HepG2 (cell line): ENCODE measurements at regions not wholly inside any gene's neighbourhood (a gene's known extent, or its start where the extent isn't known, plus 50 kb on each side); places are given as distances from the start of the nearest gene placed in this dataset.

ENCODE experiments used
- ATAC-seq: fragments of 200-7000 bp; cut with Tn5 transposase; 3 replicates; pipeline ENCODE4 v1.9.1; 2020; ENCODE audit warnings: mild to moderate bottlenecking, moderate library complexity
- BruUV-seq: library from RNA; stranded (reverse); fragments of 400-500 nt; replicated peaks from 2 replicates; lab custom pipeline; 2021; lab: Mats Ljungman, UMichigan
- CTCF ChIA-PET: fragments of 300-600 bp; formaldehyde crosslinking; extraction: SDS; loops from one replicate; lab custom pipeline; 2021; ENCODE audit warnings: low total read pairs, inconsistent platforms, low intra/inter-chr PET ratio; lab: Yijun Ruan, JAX
- POLR2A ChIA-PET: fragments of 350-600 bp; sonication (Branson Sonifier 250); formaldehyde crosslinking; loops from one replicate; lab custom pipeline; 2020; ENCODE audit warnings: antibody characterized with exemption, inconsistent platforms; lab: Yijun Ruan, JAX
- DNase-seq: peaks from one replicate; pipeline ENCODE4 v3.0.0-alpha.2; 2015; ENCODE audit warnings: low spot score
- FAIRE-seq: peaks from 3 replicates; lab custom pipeline; 2011; peaks lifted over from hg19 to GRCh38; lab: Jason Lieb, UNC
- H2AFZ ChIP-seq: one replicate; pipeline ENCODE4 v1.6.1; 2011; ENCODE audit warnings: low read length, inconsistent platforms
- H3K27ac ChIP-seq: fragments of 300-600 bp; 3 replicates; pipeline ENCODE4 v1.8.0; 2011; ENCODE audit warnings: mixed run types, mild to moderate bottlenecking, mixed read lengths, low read length, inconsistent platforms; ENCODE audit not compliant: insufficient read depth; ENCODE audit errors: extremely low read length
- H3K27me3 ChIP-seq, 2 experiments: fragments of 200-600 bp in 1 of 2; 2 replicates in 1 of 2; 3 replicates in 1 of 2; pipeline versions ENCODE4 v1.6.0 to v1.8.0; 2011; ENCODE audit warnings: low read length in 2 of 2, mild to moderate bottlenecking in 2 of 2, moderate library complexity in 2 of 2, inconsistent platforms in 1 of 2; ENCODE audit not compliant: insufficient read depth in 2 of 2, control insufficient read depth in 1 of 2
- H3K36me3 ChIP-seq, 2 experiments: fragments of 200-600 bp in 1 of 2; replicated peaks in 1 of 2; 2 replicates in 1 of 2; 3 replicates in 1 of 2; pipeline versions ENCODE4 v1.5.1 to v1.8.0; 2011; ENCODE audit warnings: low read length in 2 of 2, inconsistent platforms in 1 of 2; ENCODE audit not compliant: insufficient read depth in 2 of 2, control insufficient read depth in 1 of 2
- H3K4me1 ChIP-seq: 2 replicates; pipeline ENCODE4 v1.5.1; 2012; ENCODE audit warnings: low read length, inconsistent platforms; ENCODE audit not compliant: insufficient read depth
- H3K4me2 ChIP-seq: 2 replicates; pipeline ENCODE4 v1.6.0; 2011; ENCODE audit warnings: low read depth, low read length, inconsistent platforms
- H3K4me3 ChIP-seq, 3 experiments: fragments of 200-600 bp in 1 of 3; sonication (generic), shearing (Covaris generic) in 1 of 3; replicated peaks in 1 of 3; 2 replicates each; pipeline ENCODE4 v1.5.1; 2011 to 2016; ENCODE audit warnings: low read length in 3 of 3, inconsistent platforms in 2 of 3, low read depth in 2 of 3, mild to moderate bottlenecking in 2 of 3, control low read depth in 1 of 3, mixed read lengths in 1 of 3; ENCODE audit not compliant: insufficient read depth in 1 of 3
- H3K79me2 ChIP-seq: one replicate; pipeline ENCODE4 v1.6.1; 2011; ENCODE audit warnings: low read length, inconsistent platforms; ENCODE audit not compliant: insufficient read depth
- H3K9ac ChIP-seq: 2 replicates; pipeline ENCODE4 v1.6.0; 2011; ENCODE audit warnings: mild to moderate bottlenecking, low read depth, low read length, inconsistent platforms; ENCODE audit not compliant: insufficient read depth
- H3K9me3 ChIP-seq: 2 replicates; pipeline ENCODE4 v1.5.1; 2012; ENCODE audit warnings: mild to moderate bottlenecking, low read length
- H4K20me1 ChIP-seq: 2 replicates; pipeline ENCODE4 v1.6.0; 2011; ENCODE audit warnings: inconsistent platforms, mild to moderate bottlenecking, low read length, moderate library complexity; ENCODE audit not compliant: insufficient read depth
- CEBPB ChIP-seq: IDR thresholded peaks from 2 replicates; pipeline ENCODE4 v1.6.1; 2011; ENCODE audit warnings: low read depth, low read length, improper control_type of control experiment, borderline replicate concordance
- HOXA3 ChIP-seq: sonication (generic); formaldehyde crosslinking; IDR thresholded peaks from 2 replicates; pipeline ENCODE4 v1.5.0; 2020; ENCODE audit warnings: missing genetic modification reagents
- PRPF4 ChIP-seq: fragments of 200-400 bp; formaldehyde crosslinking; IDR thresholded peaks from 2 replicates; pipeline ENCODE4 v1.6.1; 2016; ENCODE audit warnings: low read length, low read depth; ENCODE audit not compliant: poor library complexity, severe bottlenecking
- RCOR2 ChIP-seq: IDR thresholded peaks from 2 replicates; pipeline ENCODE4 v1.6.1; 2016; ENCODE audit warnings: missing biosample characterization, missing genetic modification reagents
- RFXANK ChIP-seq: IDR thresholded peaks from 2 replicates; pipeline ENCODE4 v1.6.1; 2016
- SMARCE1 ChIP-seq: fragments of 450-650 bp; IDR thresholded peaks from 2 replicates; pipeline ENCODE4 v1.6.1; 2017; ENCODE audit warnings: borderline replicate concordance
- ZNF558 ChIP-seq: sonication (generic); formaldehyde crosslinking; IDR thresholded peaks from 2 replicates; pipeline ENCODE4 v1.9.0; 2022; ENCODE audit warnings: mild to moderate bottlenecking, missing genetic modification reagents, borderline replicate concordance
- WGBS: methylation state at CpG from one replicate; pipeline ENCODE4 v1.1.6; 2017; ENCODE audit warnings: low lambda C conversion rate; 5-methylcytosine and 5-hydroxymethylcytosine counted together
- in situ Hi-C: cut with HindIII; loops from 2 replicates; pipeline ENCODE4 v1.10.0; 2017; ENCODE audit warnings: low pct_unique_long_range_greater_than_20kb; ENCODE audit not compliant: extremely low pct_ligation_motif_present
- intact Hi-C: fragments of 100-400 bp; cut with micrococcal nuclease; formaldehyde crosslinking; loops from one replicate; pipeline ENCODE4 v1.10.0; 2022; ENCODE audit not compliant: unreplicated experiment
- TF ChIP-seq, protein P1 (sequence below), 2 experiments: sonication (generic) in 1 of 2; formaldehyde crosslinking in 1 of 2; IDR thresholded peaks; 2 replicates each; pipeline versions ENCODE4 v1.4.0 to v1.6.1; 2018 to 2020; ENCODE audit warnings: missing genetic modification reagents in 2 of 2, borderline replicate concordance in 1 of 2, low read depth in 1 of 2, mild to moderate bottlenecking in 1 of 2, missing biosample characterization in 1 of 2
- TF ChIP-seq, protein P2 (sequence below): fragments of 450-650 bp; IDR thresholded peaks from 2 replicates; pipeline ENCODE4 v1.6.1; 2016
- TF ChIP-seq, protein P3 (sequence below): sonication (generic); formaldehyde crosslinking; IDR thresholded peaks from 2 replicates; pipeline ENCODE4 v1.5.1; 2020; ENCODE audit warnings: missing genetic modification reagents, mild to moderate bottlenecking, borderline replicate concordance

DNA sequence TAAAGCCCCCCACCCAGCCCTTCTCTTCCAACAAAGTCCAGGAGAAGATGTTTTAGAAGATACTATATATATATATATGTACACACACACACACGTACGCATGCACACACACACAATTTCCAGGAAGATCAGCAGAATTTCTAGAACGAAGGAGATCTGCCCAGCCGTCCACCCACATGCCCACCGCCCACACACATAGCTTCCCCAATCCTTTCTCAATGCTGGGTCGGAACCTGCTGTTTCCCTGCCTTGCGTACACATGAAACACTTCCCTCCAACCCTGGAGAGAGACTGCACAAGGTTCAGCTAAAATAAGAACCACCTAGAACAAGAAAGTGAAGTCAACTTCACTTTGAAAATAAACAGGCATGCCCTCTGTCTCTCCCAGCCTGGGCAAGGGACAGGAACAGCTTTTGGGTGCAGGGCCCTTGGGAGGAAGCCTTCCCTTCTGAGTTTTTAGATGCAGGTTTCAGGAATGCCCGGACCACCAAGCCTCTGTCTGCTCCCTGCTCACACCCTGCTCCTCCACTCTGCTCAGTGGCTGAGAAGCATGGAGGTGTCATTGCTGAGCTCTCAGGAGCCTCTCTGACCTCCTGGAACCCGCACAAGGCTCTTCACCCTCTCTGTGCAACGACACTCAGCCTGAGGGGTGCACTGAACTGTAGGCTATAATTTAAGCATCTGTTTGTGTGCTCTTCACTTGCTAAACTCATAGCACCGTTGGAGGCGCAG is 149.4 kb downstream of the C5orf15 start:
- no TSS peak for BruUV-seq
- ChIA-PET POLR2A (no interaction called here), CTCF (no interaction called here)
- DNase-seq, result no peak
- Histone ChIP-seq H3K27me3 (peaks cover 0 to 14% of the 10 kb centered on the region in 2 experiments; a peak in 3 of 5 replicates), H3K4me2 (no peak overlapping the region), H3K9ac (no peak overlapping the region), H4K20me1 (no peaks in the 10 kb centered on the region), H3K36me3 (no peaks in the 10 kb centered on the region), H2AFZ (no peak overlapping the region), H3K79me2 (no peaks in the 10 kb centered on the region), H3K4me1 (no peaks in the 10 kb centered on the region), H3K27ac (no peak overlapping the region), H3K9me3 (no peaks in the 10 kb centered on the region), H3K4me3 (no peak overlapping the region)
- in situ Hi-C loops, result no loop called here
- ATAC-seq, result no peak
- intact Hi-C loops, result no loop called here
- TF ChIP-seq PRPF4 (no peak), RCOR2 (CRISPR knock-in tag) (no peak), ZNF558 (CRISPR knock-in tag) (no peak), HOXA3 (no peak)
- TF ChIP-seq, protein P1, sequence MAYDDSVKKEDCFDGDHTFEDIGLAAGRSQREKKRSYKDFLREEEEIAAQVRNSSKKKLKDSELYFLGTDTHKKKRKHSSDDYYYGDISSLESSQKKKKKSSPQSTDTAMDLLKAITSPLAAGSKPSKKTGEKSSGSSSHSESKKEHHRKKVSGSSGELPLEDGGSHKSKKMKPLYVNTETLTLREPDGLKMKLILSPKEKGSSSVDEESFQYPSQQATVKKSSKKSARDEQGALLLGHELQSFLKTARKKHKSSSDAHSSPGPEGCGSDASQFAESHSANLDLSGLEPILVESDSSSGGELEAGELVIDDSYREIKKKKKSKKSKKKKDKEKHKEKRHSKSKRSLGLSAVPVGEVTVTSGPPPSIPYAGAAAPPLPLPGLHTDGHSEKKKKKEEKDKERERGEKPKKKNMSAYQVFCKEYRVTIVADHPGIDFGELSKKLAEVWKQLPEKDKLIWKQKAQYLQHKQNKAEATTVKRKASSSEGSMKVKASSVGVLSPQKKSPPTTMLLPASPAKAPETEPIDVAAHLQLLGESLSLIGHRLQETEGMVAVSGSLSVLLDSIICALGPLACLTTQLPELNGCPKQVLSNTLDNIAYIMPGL (CRISPR knock-in tag; IDR thresholded peaks at IDR 0.05; ENCODE audit: borderline replicate concordance in 1 of 2, low read depth in 1 of 2), result no peak
- FAIRE-seq, result no peak
- 42% methylated on average over 12 of the region's 12 CpGs for WGBS

DNA sequence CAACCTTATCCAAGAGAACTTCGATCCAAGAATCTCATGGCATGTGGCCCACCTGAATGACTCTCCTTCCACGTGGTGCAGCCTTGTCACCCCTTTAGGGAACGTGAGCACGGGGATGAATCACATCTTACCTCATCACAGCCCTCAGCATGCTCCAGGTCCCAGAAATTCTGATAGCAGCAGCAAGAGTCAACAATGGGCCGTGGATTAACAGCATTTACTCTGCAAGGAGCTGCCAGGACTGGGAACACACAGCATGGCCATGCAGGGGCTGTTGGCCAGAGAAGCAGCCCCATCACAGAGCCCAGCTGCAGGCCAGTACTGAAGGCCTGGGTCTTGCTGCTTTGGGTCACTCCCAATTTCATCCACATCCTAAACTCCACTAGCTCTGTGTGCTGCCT is 150.4 kb downstream of the C5orf15 start:
- no peak for DNase-seq
- Histone ChIP-seq H3K79me2 (no peaks in the 10 kb centered on the region), H3K27me3 (peaks cover 0 to 19% of the 10 kb centered on the region in 2 experiments; a peak in 3 of 5 replicates), H2AFZ (no peak overlapping the region), H3K4me3 (no peak overlapping the region)
- intact Hi-C loops, result no loop called here
- no TSS peak for BruUV-seq
- 0% methylated on average over 2 of the region's 5 CpGs for WGBS
- TF ChIP-seq RFXANK, result no peak
- TF ChIP-seq, protein P2, sequence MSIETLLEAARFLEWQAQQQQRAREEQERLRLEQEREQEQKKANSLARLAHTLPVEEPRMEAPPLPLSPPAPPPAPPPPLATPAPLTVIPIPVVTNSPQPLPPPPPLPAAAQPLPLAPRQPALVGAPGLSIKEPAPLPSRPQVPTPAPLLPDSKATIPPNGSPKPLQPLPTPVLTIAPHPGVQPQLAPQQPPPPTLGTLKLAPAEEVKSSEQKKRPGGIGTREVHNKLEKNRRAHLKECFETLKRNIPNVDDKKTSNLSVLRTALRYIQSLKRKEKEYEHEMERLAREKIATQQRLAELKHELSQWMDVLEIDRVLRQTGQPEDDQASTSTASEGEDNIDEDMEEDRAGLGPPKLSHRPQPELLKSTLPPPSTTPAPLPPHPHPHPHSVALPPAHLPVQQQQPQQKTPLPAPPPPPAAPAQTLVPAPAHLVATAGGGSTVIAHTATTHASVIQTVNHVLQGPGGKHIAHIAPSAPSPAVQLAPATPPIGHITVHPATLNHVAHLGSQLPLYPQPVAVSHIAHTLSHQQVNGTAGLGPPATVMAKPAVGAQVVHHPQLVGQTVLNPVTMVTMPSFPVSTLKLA, result peak; percentile 65
- no peak for TF ChIP-seq SMARCE1
- TF ChIP-seq, protein P3, sequence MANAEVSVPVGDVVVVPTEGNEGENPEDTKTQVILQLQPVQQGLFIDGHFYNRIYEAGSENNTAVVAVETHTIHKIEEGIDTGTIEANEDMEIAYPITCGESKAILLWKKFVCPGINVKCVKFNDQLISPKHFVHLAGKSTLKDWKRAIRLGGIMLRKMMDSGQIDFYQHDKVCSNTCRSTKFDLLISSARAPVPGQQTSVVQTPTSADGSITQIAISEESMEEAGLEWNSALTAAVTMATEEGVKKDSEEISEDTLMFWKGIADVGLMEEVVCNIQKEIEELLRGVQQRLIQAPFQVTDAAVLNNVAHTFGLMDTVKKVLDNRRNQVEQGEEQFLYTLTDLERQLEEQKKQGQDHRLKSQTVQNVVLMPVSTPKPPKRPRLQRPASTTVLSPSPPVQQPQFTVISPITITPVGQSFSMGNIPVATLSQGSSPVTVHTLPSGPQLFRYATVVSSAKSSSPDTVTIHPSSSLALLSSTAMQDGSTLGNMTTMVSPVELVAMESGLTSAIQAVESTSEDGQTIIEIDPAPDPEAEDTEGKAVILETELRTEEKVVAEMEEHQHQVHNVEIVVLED, result no peak
- no peak for TF ChIP-seq CEBPB
- TF ChIP-seq, all 625 proteins: peak for 1
- ChIA-PET POLR2A (no interaction called here), CTCF (no interaction called here)
- FAIRE-seq (no peak), ATAC-seq (no peak)
- in situ Hi-C loops, result no loop called here
- Histone ChIP-seq H3K9ac (no peak overlapping the region), H3K27ac (no peak overlapping the region), H3K4me1 (no peaks in the 10 kb centered on the region), H3K4me2 (no peak overlapping the region), H3K9me3 (no peaks in the 10 kb centered on the region), H4K20me1 (no peaks in the 10 kb centered on the region), H3K36me3 (no peaks in the 10 kb centered on the region)
